HepG2 (cell line): ENCODE measurements at regions not wholly inside any gene's neighbourhood (a gene's known extent, or its start where the extent isn't known, plus 50 kb on each side); places are given as distances from the start of the nearest gene placed in this dataset.
A peak's percentile ranks its signal among the peaks of the same experiment; 100 is the strongest.

Source experiments
- ATF7-NPFF ChIP-seq: sonication (generic); formaldehyde crosslinking; IDR thresholded peaks from 2 replicates; pipeline ENCODE4 v1.8.1; 2023; ENCODE audit warnings: mild to moderate bottlenecking, low read depth, missing genetic modification reagents, moderate library complexity
- BCL6 ChIP-seq: IDR thresholded peaks from 2 replicates; pipeline ENCODE4 v1.6.1; 2016; ENCODE audit warnings: missing genetic modification reagents, missing compliant biosample characterization
- CAMTA2 ChIP-seq: sonication (generic); formaldehyde crosslinking; IDR thresholded peaks from 2 replicates; pipeline ENCODE4 v1.4.0; 2020; ENCODE audit warnings: mild to moderate bottlenecking, missing genetic modification reagents, borderline replicate concordance
- EHMT2 ChIP-seq: fragments of 200-600 bp; sonication (generic); IDR thresholded peaks from 2 replicates; pipeline ENCODE4 v1.7.0; 2017; ENCODE audit warnings: antibody characterized with exemption, low read depth, low read length, borderline replicate concordance
- HNF4A ChIP-seq: sonication (generic); formaldehyde crosslinking; IDR thresholded peaks from 2 replicates; pipeline ENCODE4 v1.4.0; 2020; ENCODE audit warnings: missing genetic modification reagents
- HNRNPLL ChIP-seq: fragments of 200-400 bp; formaldehyde crosslinking; IDR thresholded peaks from 2 replicates; pipeline ENCODE4 v1.6.1; 2017; ENCODE audit warnings: mild to moderate bottlenecking, low read depth, low read length; ENCODE audit not compliant: poor library complexity, severe bottlenecking
- SNAPC2 ChIP-seq: sonication (generic); formaldehyde crosslinking; IDR thresholded peaks from 2 replicates; pipeline ENCODE4 v1.8.1; 2022; ENCODE audit warnings: mild to moderate bottlenecking, missing genetic modification reagents
- TGIF2 ChIP-seq: IDR thresholded peaks from 2 replicates; pipeline ENCODE4 v1.6.1; 2016; ENCODE audit warnings: control low read depth, missing compliant biosample characterization
- XRCC5 ChIP-seq: fragments of 200-400 bp; formaldehyde crosslinking; optimal IDR thresholded peaks from 2 replicates; pipeline ENCODE3; 2017; ENCODE audit warnings: mild to moderate bottlenecking, low read length
- ZNF10 ChIP-seq: sonication (generic); formaldehyde crosslinking; IDR thresholded peaks from 2 replicates; pipeline ENCODE4 v1.4.0; 2020; ENCODE audit warnings: mild to moderate bottlenecking, low read depth, missing genetic modification reagents, borderline replicate concordance
- ZNF17 ChIP-seq: sonication (generic); formaldehyde crosslinking; IDR thresholded peaks from 2 replicates; pipeline ENCODE4 v1.5.0; 2020; ENCODE audit warnings: mild to moderate bottlenecking, missing genetic modification reagents
- ZNF577 ChIP-seq: sonication (generic); formaldehyde crosslinking; IDR thresholded peaks from 2 replicates; pipeline ENCODE4 v1.4.0; 2020; ENCODE audit warnings: mild to moderate bottlenecking, low read depth, missing genetic modification reagents, borderline replicate concordance
- TF ChIP-seq, protein P1 (sequence below): sonication (generic); formaldehyde crosslinking; IDR thresholded peaks from 2 replicates; pipeline ENCODE4 v1.5.0; 2020; ENCODE audit warnings: missing genetic modification reagents
- TF ChIP-seq, protein P2 (sequence below): IDR thresholded peaks from 2 replicates; pipeline ENCODE4 v1.6.1; 2012; ENCODE audit warnings: low read depth, low read length, improper control_type of control experiment
- TF ChIP-seq, protein P3 (sequence below): sonication (generic); formaldehyde crosslinking; conservative IDR thresholded peaks from 2 replicates; pipeline ENCODE4 v1.8.0; 2022; ENCODE audit warnings: mild to moderate bottlenecking, moderate library complexity, missing genetic modification reagents
- TF ChIP-seq, protein P4 (sequence below): sonication (generic); formaldehyde crosslinking; conservative IDR thresholded peaks from 2 replicates; pipeline ENCODE4 v1.8.1; 2023; ENCODE audit warnings: missing genetic modification reagents
- TF ChIP-seq, protein P5 (sequence below): sonication (generic); formaldehyde crosslinking; IDR thresholded peaks from 2 replicates; pipeline ENCODE4 v1.5.1; 2020; ENCODE audit warnings: mild to moderate bottlenecking, missing genetic modification reagents, moderate library complexity
- TF ChIP-seq, protein P6 (sequence below): sonication (generic); formaldehyde crosslinking; IDR thresholded peaks from 2 replicates; pipeline ENCODE4 v1.4.0; 2020; ENCODE audit warnings: mild to moderate bottlenecking, missing genetic modification reagents

DNA sequence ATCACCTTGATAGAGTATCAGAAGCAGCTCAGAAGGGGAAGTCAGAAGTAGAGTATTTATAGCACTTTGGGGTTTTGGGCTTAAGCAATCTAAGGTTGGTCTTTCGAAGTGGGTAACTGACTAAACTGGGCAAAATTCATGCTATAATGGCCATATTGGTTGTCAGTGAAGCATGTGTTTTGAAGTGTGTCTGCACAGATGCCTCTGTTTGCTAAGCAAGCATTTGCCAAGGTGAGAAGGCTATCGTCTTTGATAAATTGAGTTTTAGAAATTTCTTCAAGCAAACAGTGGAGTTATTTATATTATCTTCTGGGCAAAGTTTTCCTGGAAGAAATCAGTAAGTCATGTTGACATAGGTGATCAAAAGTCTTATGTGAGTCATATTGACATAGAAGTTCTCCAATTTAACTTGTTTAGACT, 412.8 kb upstream of the TGFBR2 start (continued):
- TF ChIP-seq EHMT2: no peak
- TF ChIP-seq, protein P1, sequence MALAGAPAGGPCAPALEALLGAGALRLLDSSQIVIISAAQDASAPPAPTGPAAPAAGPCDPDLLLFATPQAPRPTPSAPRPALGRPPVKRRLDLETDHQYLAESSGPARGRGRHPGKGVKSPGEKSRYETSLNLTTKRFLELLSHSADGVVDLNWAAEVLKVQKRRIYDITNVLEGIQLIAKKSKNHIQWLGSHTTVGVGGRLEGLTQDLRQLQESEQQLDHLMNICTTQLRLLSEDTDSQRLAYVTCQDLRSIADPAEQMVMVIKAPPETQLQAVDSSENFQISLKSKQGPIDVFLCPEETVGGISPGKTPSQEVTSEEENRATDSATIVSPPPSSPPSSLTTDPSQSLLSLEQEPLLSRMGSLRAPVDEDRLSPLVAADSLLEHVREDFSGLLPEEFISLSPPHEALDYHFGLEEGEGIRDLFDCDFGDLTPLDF (CRISPR knock-in tag): no peak
- TF ChIP-seq TGIF2 (CRISPR knock-in tag): no peak
- no peak for TF ChIP-seq HNRNPLL
- no peak for TF ChIP-seq ZNF577 (CRISPR knock-in tag)
- peak; percentile 45; the same call in 1 of the 2 replicates for TF ChIP-seq HNF4A (CRISPR knock-in tag)
- TF ChIP-seq ATF7-NPFF: no peak
- no peak for TF ChIP-seq SNAPC2
- TF ChIP-seq CAMTA2 (CRISPR knock-in tag): no peak
- TF ChIP-seq XRCC5: no peak
- TF ChIP-seq, protein P2, sequence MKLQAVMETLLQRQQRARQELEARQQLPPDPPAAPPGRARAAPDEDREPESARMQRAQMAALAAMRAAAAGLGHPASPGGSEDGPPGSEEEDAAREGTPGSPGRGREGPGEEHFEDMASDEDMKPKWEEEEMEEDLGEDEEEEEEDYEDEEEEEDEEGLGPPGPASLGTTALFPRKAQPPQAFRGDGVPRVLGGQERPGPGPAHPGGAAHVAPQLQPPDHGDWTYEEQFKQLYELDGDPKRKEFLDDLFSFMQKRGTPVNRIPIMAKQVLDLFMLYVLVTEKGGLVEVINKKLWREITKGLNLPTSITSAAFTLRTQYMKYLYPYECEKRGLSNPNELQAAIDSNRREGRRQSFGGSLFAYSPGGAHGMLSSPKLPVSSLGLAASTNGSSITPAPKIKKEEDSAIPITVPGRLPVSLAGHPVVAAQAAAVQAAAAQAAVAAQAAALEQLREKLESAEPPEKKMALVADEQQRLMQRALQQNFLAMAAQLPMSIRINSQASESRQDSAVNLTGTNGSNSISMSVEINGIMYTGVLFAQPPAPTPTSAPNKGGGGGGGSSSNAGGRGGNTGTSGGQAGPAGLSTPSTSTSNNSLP: peak; percentile 21; the same call in 1 of the 2 replicates
- TF ChIP-seq, protein P3, sequence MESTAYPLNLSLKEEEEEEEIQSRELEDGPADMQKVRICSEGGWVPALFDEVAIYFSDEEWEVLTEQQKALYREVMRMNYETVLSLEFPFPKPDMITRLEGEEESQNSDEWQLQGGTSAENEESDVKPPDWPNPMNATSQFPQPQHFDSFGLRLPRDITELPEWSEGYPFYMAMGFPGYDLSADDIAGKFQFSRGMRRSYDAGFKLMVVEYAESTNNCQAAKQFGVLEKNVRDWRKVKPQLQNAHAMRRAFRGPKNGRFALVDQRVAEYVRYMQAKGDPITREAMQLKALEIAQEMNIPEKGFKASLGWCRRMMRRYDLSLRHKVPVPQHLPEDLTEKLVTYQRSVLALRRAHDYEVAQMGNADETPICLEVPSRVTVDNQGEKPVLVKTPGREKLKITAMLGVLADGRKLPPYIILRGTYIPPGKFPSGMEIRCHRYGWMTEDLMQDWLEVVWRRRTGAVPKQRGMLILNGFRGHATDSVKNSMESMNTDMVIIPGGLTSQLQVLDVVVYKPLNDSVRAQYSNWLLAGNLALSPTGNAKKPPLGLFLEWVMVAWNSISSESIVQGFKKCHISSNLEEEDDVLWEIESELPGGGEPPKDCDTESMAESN (CRISPR knock-in tag): no peak
- TF ChIP-seq, protein P4, sequence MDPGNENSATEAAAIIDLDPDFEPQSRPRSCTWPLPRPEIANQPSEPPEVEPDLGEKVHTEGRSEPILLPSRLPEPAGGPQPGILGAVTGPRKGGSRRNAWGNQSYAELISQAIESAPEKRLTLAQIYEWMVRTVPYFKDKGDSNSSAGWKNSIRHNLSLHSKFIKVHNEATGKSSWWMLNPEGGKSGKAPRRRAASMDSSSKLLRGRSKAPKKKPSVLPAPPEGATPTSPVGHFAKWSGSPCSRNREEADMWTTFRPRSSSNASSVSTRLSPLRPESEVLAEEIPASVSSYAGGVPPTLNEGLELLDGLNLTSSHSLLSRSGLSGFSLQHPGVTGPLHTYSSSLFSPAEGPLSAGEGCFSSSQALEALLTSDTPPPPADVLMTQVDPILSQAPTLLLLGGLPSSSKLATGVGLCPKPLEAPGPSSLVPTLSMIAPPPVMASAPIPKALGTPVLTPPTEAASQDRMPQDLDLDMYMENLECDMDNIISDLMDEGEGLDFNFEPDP (CRISPR knock-in tag): no peak
- no peak for TF ChIP-seq ZNF17
- TF ChIP-seq, protein P5, sequence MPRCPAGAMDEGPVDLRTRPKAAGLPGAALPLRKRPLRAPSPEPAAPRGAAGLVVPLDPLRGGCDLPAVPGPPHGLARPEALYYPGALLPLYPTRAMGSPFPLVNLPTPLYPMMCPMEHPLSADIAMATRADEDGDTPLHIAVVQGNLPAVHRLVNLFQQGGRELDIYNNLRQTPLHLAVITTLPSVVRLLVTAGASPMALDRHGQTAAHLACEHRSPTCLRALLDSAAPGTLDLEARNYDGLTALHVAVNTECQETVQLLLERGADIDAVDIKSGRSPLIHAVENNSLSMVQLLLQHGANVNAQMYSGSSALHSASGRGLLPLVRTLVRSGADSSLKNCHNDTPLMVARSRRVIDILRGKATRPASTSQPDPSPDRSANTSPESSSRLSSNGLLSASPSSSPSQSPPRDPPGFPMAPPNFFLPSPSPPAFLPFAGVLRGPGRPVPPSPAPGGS (CRISPR knock-in tag): no peak
- TF ChIP-seq BCL6 (CRISPR knock-in tag): peak; percentile 87
- no peak for TF ChIP-seq ZNF10 (CRISPR knock-in tag)
- TF ChIP-seq, protein P6, sequence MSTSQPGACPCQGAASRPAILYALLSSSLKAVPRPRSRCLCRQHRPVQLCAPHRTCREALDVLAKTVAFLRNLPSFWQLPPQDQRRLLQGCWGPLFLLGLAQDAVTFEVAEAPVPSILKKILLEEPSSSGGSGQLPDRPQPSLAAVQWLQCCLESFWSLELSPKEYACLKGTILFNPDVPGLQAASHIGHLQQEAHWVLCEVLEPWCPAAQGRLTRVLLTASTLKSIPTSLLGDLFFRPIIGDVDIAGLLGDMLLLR (CRISPR knock-in tag): no peak
